GM03348 (cell line): ENCODE measurements at regions not wholly inside any gene's neighbourhood (a gene's known extent, or its start where the extent isn't known, plus 50 kb on each side); places are given as distances from the start of the nearest gene placed in this dataset.
"Not testable (repeated sequence)": the region's sequence is repeated elsewhere in the genome, so short reads cannot be mapped to it uniquely, and the experiment has no call there.

Experiments used
- DNase-seq: peaks from one replicate; pipeline ENCODE4 v3.0.0; 2012; ENCODE audit warnings: low spot score

- DNase-seq: no peak
Observed at GRCh38 chr1:177891809-177892208, 78.0 kb downstream of the SEC16B start.

GRCh38 chr1:177890479-177890878, 79.4 kb downstream of the SEC16B start:
- DNase-seq: no peak

GRCh38 chr1:177884479-177885021, 85.3 kb downstream of the SEC16B start:
- peak; percentile 25 for DNase-seq

GRCh38 chr1:177883581-177883980, 86.3 kb downstream of the SEC16B start:
- no peak for DNase-seq

- no peak for DNase-seq
Observed at GRCh38 chr1:177880339-177880891, 89.4 kb downstream of the SEC16B start.

- DNase-seq: no peak
Observed at GRCh38 chr1:177877086-177877485, 92.8 kb downstream of the SEC16B start.

- DNase-seq: peak; percentile 89
Observed at GRCh38 chr1:177873238-177873637, 96.6 kb downstream of the SEC16B start.

- no peak for DNase-seq
Observed at GRCh38 chr1:177872308-177872900, 97.5 kb downstream of the SEC16B start.

- DNase-seq: no peak
Observed at GRCh38 chr1:177871613-177872307, 98.1 kb downstream of the SEC16B start.

GRCh38 chr1:177869586-177869985, 100.3 kb downstream of the SEC16B start:
- DNase-seq: no peak

- not testable (repeated sequence) for DNase-seq
Observed at GRCh38 chr1:177869011-177869410, 100.8 kb downstream of the SEC16B start.

GRCh38 chr1:177865807-177866206, 104.1 kb downstream of the SEC16B start:
- DNase-seq: no peak

GRCh38 chr1:177864538-177865305, 105.1 kb downstream of the SEC16B start:
- no peak for DNase-seq

- no peak for DNase-seq
Observed at GRCh38 chr1:177863796-177864195, 106.1 kb downstream of the SEC16B start.

- no peak for DNase-seq
Observed at GRCh38 chr1:177862916-177863315, 106.9 kb downstream of the SEC16B start.

- DNase-seq: no peak
Observed at GRCh38 chr1:177859572-177859971, 110.3 kb downstream of the SEC16B start.

GRCh38 chr1:177858332-177858821, 111.5 kb downstream of the SEC16B start:
- peak; percentile 56 for DNase-seq

GRCh38 chr1:177857285-177857684, 112.6 kb downstream of the SEC16B start:
- no peak for DNase-seq

- DNase-seq: no peak
Observed at GRCh38 chr1:177854951-177855350, 114.9 kb downstream of the SEC16B start.

GRCh38 chr1:177849579-177850290, 120.1 kb downstream of the SEC16B start:
- no peak for DNase-seq

GRCh38 chr1:177849130-177849529, 120.7 kb downstream of the SEC16B start:
- DNase-seq: no peak

GRCh38 chr1:177848577-177848976, 121.3 kb downstream of the SEC16B start:
- DNase-seq: peak; percentile 39
